Left lobe of liver (tissue), 2 donors: ENCODE measurements at regions not wholly inside any gene's neighbourhood (a gene's known extent, or its start where the extent isn't known, plus 50 kb on each side); places are given as distances from the start of the nearest gene placed in this dataset.

ENCODE experiments used
- ATAC-seq: fragments of 200-7000 bp; cut with Tn5 transposase; one replicate; pipeline ENCODE4 v1.9.1; 2020; ENCODE audit warnings: mild to moderate bottlenecking, moderate library complexity
- DNase-seq: peaks from one replicate; pipeline ENCODE4 v3.0.0-alpha.2; 2020; ENCODE audit warnings: low spot score
- donor health status: DM: no; HTN: no; CAD: no; lungs with moderate emphysema.
- donor health status: DM: no; HTN: yes; CAD: no.

GRCh38 chr12:124726596-124727263, 136.9 kb downstream of the SCARB1 start:
- ATAC-seq (peak; percentile 14), DNase-seq (no peak)

- DNase-seq (no peak), ATAC-seq (no peak)
These were observed 137.9 kb downstream of the SCARB1 start for GRCh38 chr12:124725597-124726237.

GRCh38 chr12:124725099-124725498, 138.6 kb downstream of the SCARB1 start:
- ATAC-seq (no peak), DNase-seq (no peak)

- DNase-seq (no peak), ATAC-seq (no peak)
These were observed 140.8 kb downstream of the SCARB1 start for GRCh38 chr12:124722878-124723277.

GRCh38 chr12:124721501-124722162, 142.0 kb downstream of the SCARB1 start:
- ATAC-seq (no peak), DNase-seq (no peak)

GRCh38 chr12:124720681-124721500, 142.8 kb downstream of the SCARB1 start:
- peak; percentile 80 for ATAC-seq

GRCh38 chr12:124720004-124720680, 143.5 kb downstream of the SCARB1 start:
- DNase-seq: no peak
- ATAC-seq: no peak

More at GRCh38 chr12:124720681-124721500, 142.8 kb downstream of the SCARB1 start:
- peak; percentile 81 for DNase-seq

GRCh38 chr12:124719231-124719630, 144.4 kb downstream of the SCARB1 start:
- ATAC-seq (no peak), DNase-seq (no peak)

GRCh38 chr12:124718458-124718857, 145.2 kb downstream of the SCARB1 start:
- DNase-seq (no peak), ATAC-seq (no peak)

- DNase-seq (no peak), ATAC-seq (no peak)
These were observed 145.6 kb downstream of the SCARB1 start for GRCh38 chr12:124718036-124718435.

- no peak for DNase-seq
- no peak for ATAC-seq
These were observed 146.3 kb downstream of the SCARB1 start for GRCh38 chr12:124717318-124717717.

- peak; percentile 83 for ATAC-seq
- peak; percentile 72 for DNase-seq
These were observed 147.2 kb downstream of the SCARB1 start for GRCh38 chr12:124716208-124717130.

- no peak for ATAC-seq
- DNase-seq: no peak
These were observed 147.9 kb upstream of the NCOR2 start for GRCh38 chr12:124715121-124715990.

- DNase-seq: peak; percentile 58
These were observed 146.1 kb upstream of the NCOR2 start for GRCh38 chr12:124713436-124714082.

GRCh38 chr12:124713041-124713435, 145.6 kb upstream of the NCOR2 start:
- DNase-seq (peak; percentile 56), ATAC-seq (peak; percentile 22)

More at GRCh38 chr12:124713436-124714082, 146.1 kb upstream of the NCOR2 start:
- peak; percentile 87 for ATAC-seq

- ATAC-seq (no peak), DNase-seq (no peak)
These were observed 143.9 kb upstream of the NCOR2 start for GRCh38 chr12:124711344-124711743.

- DNase-seq (no peak), ATAC-seq (no peak)
These were observed 142.6 kb upstream of the NCOR2 start for GRCh38 chr12:124709722-124710687.
